DND-41 (cell line): ENCODE measurements at regions not wholly inside any gene's neighbourhood (a gene's known extent, or its start where the extent isn't known, plus 50 kb on each side); places are given as distances from the start of the nearest gene placed in this dataset.

ENCODE experiments used
- ATAC-seq: fragments of 200-7000 bp; cut with Tn5 transposase; 3 replicates; pipeline ENCODE4 v1.9.1; 2021; ENCODE audit warnings: low read depth; ENCODE audit not compliant: insufficient read depth
- DNase-seq: peaks from one replicate; pipeline ENCODE4 v3.0.0-alpha.2; 2020
- H2AFZ ChIP-seq: 2 replicates; pipeline ENCODE4 v1.6.0; 2012; ENCODE audit warnings: low read depth, low read length
- H3K27ac ChIP-seq: 2 replicates; pipeline ENCODE4 v1.5.1; 2012; ENCODE audit warnings: low read length, inconsistent platforms
- H3K27me3 ChIP-seq: fragments of 200-600 bp; sonication (generic); 2 replicates; pipeline ENCODE4 v1.6.0; 2012; ENCODE audit warnings: low read length, mild to moderate bottlenecking, inconsistent platforms; ENCODE audit not compliant: insufficient read depth, poor library complexity
- H3K36me3 ChIP-seq: 2 replicates; pipeline ENCODE4 v1.5.1; 2012; ENCODE audit warnings: low read length, inconsistent platforms; ENCODE audit not compliant: insufficient read depth
- H3K4me1 ChIP-seq: 2 replicates; pipeline ENCODE4 v1.5.1; 2012; ENCODE audit warnings: mild to moderate bottlenecking, low read length; ENCODE audit not compliant: insufficient read depth
- H3K4me2 ChIP-seq: 2 replicates; pipeline ENCODE4 v1.6.0; 2012; ENCODE audit warnings: mild to moderate bottlenecking, moderate library complexity, low read length, inconsistent platforms; ENCODE audit not compliant: insufficient read depth
- H3K4me3 ChIP-seq, 2 experiments: fragments of 200-600 bp in 1 of 2; shearing (Covaris generic) in 1 of 2; 2 replicates each; pipeline ENCODE4 v1.5.1; 2012 to 2016; ENCODE audit warnings: inconsistent platforms in 2 of 2, low read length in 2 of 2, mild to moderate bottlenecking in 2 of 2, low read depth in 1 of 2, moderate library complexity in 1 of 2
- H3K79me2 ChIP-seq: 2 replicates; pipeline ENCODE4 v1.6.0; 2012; ENCODE audit warnings: low read length, inconsistent platforms; ENCODE audit not compliant: insufficient read depth
- H3K9ac ChIP-seq: 2 replicates; pipeline ENCODE4 v1.6.0; 2012; ENCODE audit warnings: low read depth, mild to moderate bottlenecking, inconsistent platforms, low read length, moderate library complexity
- H3K9me3 ChIP-seq: 2 replicates; pipeline ENCODE4 v1.5.1; 2012; ENCODE audit warnings: low read length, moderate library complexity, mild to moderate bottlenecking, inconsistent platforms; ENCODE audit not compliant: insufficient read depth, severe bottlenecking
- H4K20me1 ChIP-seq: 2 replicates; pipeline ENCODE4 v1.6.0; 2012; ENCODE audit warnings: low read length; ENCODE audit not compliant: insufficient read depth
- CTCF ChIP-seq: IDR thresholded peaks from 2 replicates; pipeline ENCODE4 v1.5.1; 2012; ENCODE audit warnings: borderline replicate concordance, low read length, moderate library complexity, mild to moderate bottlenecking; ENCODE audit not compliant: poor library complexity, severe bottlenecking; ENCODE audit errors: extremely low read depth
- EZH2 ChIP-seq: IDR thresholded peaks from 3 replicates; pipeline ENCODE4 v1.6.1; 2012; ENCODE audit warnings: borderline replicate concordance, low read depth, mild to moderate bottlenecking, moderate library complexity, low read length, inconsistent platforms; ENCODE audit not compliant: severe bottlenecking

DNA sequence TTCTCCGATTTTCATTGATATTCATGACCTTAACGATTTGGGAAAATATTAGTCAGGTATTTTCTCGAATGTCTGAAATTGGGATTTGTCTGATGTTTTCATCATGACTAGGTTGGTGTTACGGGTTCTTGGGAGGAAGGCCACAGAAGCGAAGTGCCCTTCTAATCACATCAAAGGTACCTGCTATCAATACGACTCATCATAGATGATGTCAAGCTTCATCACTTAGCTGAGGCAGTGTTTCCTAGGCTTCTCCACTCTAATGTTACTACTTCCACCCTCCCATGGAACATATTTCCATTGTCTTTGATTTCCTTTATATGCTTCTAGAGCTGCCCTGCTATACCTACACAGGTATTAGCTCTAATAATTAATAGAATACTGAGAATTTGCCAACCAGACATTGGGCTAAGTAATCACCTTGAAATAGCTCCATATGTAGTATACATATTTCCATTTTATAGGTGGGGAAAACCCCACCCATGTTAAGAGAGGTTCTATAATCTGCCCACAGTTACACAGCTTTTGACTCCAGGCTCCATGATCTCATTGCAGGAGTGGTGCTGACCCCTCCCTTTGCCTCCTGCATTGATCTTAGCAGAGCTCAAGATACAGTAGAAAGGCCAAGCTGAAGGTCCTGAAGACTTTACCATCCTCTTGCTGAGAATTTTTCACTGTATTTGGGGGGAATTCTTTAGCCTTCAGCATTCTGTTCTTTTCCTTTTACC lies 238.6 kb upstream of the ADAMTSL1 start:
- ATAC-seq (no peak), DNase-seq (no peak)
- no peaks in the 10 kb centered on the region for H4K20me1 ChIP-seq
- TF ChIP-seq EZH2, result no peak
- TF ChIP-seq CTCF, result no peak
- no peak overlapping the region for H3K4me3 ChIP-seq
- H3K27me3 ChIP-seq, result peaks cover 3% of the 10 kb centered on the region
- no peak overlapping the region for H3K27ac ChIP-seq
- H3K79me2 ChIP-seq, result no peaks in the 10 kb centered on the region
- no peak overlapping the region for H2AFZ ChIP-seq
- no peaks in the 10 kb centered on the region for H3K9me3 ChIP-seq
- no peak overlapping the region for H3K9ac ChIP-seq
- no peak overlapping the region for H3K4me2 ChIP-seq
- no peaks in the 10 kb centered on the region for H3K36me3 ChIP-seq
- no peaks in the 10 kb centered on the region for H3K4me1 ChIP-seq

DNA sequence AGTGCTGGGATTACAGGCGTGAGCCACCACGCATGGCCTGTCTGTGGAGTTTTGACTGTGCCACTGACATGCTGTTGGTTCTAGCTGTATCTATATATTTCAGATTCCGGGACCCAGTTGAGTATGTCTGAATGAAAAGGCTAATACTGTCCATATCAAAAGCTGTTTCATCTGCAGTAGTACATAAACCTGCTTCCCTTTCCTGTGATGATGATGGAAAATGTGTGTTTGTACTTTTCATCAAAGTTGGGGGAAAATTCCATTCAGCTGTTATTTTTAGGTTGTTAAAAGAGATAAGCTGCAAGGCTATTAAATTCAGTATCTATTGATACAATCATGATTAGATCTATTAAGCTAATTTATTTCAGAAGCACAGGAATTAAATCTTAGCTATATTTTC lies 237.6 kb upstream of the ADAMTSL1 start:
- no peak overlapping the region for H3K4me2 ChIP-seq
- H3K4me1 ChIP-seq, result no peaks in the 10 kb centered on the region
- H3K9ac ChIP-seq, result no peak overlapping the region
- no peaks in the 10 kb centered on the region for H4K20me1 ChIP-seq
- no peaks in the 10 kb centered on the region for H3K79me2 ChIP-seq
- peaks cover 3% of the 10 kb centered on the region for H3K27me3 ChIP-seq
- no peaks in the 10 kb centered on the region for H3K9me3 ChIP-seq
- ATAC-seq, result no peak
- TF ChIP-seq EZH2 (no peak), CTCF (no peak)
- no peak overlapping the region for H3K4me3 ChIP-seq
- H3K27ac ChIP-seq, result no peak overlapping the region
- DNase-seq, result no peak
- H2AFZ ChIP-seq, result no peak overlapping the region
- H3K36me3 ChIP-seq, result no peaks in the 10 kb centered on the region

DNA sequence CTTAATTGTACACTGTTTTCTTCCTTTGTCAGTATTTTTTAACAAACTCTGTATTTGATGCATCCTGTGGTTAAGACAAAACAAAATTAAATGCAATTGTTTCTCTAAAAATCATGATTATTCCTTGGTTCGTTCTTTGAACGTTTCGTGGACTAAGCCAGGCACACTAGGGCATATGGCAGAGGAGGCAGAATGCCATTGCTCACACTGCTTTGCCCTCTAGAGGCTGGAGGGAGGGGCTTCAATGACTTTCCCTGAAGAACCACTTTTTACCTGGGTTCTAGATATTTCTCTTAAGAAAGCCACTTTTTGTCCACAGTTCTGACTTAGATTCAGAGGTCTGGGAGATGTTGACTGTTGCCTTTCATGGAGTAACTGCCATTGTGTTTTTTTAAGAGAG lies 236.2 kb upstream of the ADAMTSL1 start:
- Histone ChIP-seq H4K20me1 (no peaks in the 10 kb centered on the region), H3K4me2 (no peak overlapping the region), H3K27ac (no peak overlapping the region)

More for the DNA sequence above, 236.2 kb upstream of the ADAMTSL1 start:
- no peak for TF ChIP-seq EZH2
- TF ChIP-seq CTCF, result no peak
- no peaks in the 10 kb centered on the region for H3K36me3 ChIP-seq
- no peaks in the 10 kb centered on the region for H3K79me2 ChIP-seq
- H3K4me1 ChIP-seq, result no peaks in the 10 kb centered on the region
- no peak overlapping the region for H3K4me3 ChIP-seq
- no peak for DNase-seq
- no peaks in the 10 kb centered on the region for H3K9me3 ChIP-seq
- no peak for ATAC-seq
- H2AFZ ChIP-seq, result no peak overlapping the region
- H3K27me3 ChIP-seq, result peaks cover 3% of the 10 kb centered on the region
- no peak overlapping the region for H3K9ac ChIP-seq
